ENCODE measurements at regions not wholly inside any gene's neighbourhood (a gene's known extent, or its start where the extent isn't known, plus 50 kb on each side); places are given as distances from the start of the nearest gene placed in this dataset.
"Not testable (repeated sequence)": the region's sequence is repeated elsewhere in the genome, so short reads cannot be mapped to it uniquely, and the experiment has no call there.

- ATAC-seq = peak; percentile 65
- Histone ChIP-seq H3K36me3 (ENCODE audit: low read depth) (no peaks in the 10 kb centered on the region), H3K4me3 (no peak overlapping the region), H3K9me3 (no peaks in the 10 kb centered on the region), H3K4me1 (ENCODE audit: low read depth) (no peaks in the 10 kb centered on the region)
- intact Hi-C loops (cut with DNase I, micrococcal nuclease) = no loop called here
- TF ChIP-seq, protein P1, sequence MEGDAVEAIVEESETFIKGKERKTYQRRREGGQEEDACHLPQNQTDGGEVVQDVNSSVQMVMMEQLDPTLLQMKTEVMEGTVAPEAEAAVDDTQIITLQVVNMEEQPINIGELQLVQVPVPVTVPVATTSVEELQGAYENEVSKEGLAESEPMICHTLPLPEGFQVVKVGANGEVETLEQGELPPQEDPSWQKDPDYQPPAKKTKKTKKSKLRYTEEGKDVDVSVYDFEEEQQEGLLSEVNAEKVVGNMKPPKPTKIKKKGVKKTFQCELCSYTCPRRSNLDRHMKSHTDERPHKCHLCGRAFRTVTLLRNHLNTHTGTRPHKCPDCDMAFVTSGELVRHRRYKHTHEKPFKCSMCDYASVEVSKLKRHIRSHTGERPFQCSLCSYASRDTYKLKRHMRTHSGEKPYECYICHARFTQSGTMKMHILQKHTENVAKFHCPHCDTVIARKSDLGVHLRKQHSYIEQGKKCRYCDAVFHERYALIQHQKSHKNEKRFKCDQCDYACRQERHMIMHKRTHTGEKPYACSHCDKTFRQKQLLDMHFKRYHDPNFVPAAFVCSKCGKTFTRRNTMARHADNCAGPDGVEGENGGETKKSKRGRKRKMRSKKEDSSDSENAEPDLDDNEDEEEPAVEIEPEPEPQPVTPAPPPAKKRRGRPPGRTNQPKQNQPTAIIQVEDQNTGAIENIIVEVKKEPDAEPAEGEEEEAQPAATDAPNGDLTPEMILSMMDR (IDR thresholded peaks at IDR 0.05) = peak; percentile 42
- DNase-seq = peak in 2 of 3 donors; percentile 31 to 73
Measured at GRCh38 chr22:26835929-26836528, 178.6 kb downstream of the MIAT start.

DNA sequence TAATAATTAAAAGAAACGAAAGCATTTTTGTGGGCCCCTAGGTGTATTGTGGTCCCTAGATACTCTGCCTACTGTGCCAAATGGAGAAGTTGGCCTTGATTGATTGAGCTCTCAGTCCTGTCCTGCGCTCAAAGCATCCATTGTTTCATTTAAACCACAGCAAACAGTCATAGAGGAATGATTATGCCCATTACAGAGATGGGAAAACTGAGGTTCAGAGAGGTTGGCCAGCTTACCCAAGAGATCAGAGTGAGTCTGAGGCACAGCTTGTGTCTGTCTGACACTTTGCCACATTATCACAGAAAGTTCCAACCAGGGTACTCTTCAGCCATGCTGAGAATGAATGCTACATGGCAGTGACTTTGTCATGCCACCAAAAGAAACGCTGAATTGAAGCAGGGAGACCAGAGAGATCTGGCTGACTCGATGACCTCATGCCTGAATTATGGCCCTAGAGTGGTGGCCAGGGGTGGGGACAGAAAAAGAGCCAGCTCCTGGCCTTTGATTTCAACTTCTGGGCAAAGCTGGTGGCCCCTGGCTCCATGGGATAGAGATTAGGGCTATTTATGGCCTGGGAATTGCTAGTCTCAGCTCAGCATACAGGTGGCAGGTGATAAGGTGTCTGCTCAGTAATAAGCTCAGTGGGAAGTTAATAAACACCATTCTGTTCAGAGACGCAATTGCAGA lies 180.5 kb downstream of the MIAT start:
- Histone ChIP-seq H3K9me3 (no peaks in the 10 kb centered on the region), H3K36me3 (ENCODE audit: low read depth) (no peaks in the 10 kb centered on the region), H3K4me1 (ENCODE audit: low read depth) (no peaks in the 10 kb centered on the region), H3K4me3 (no peak overlapping the region)
- DNase-seq (no peak), ATAC-seq (peak; percentile 30)
- TF ChIP-seq, protein P1 (IDR thresholded peaks at IDR 0.05) = no peak
- intact Hi-C loops (cut with DNase I, micrococcal nuclease) = no loop called here

DNA sequence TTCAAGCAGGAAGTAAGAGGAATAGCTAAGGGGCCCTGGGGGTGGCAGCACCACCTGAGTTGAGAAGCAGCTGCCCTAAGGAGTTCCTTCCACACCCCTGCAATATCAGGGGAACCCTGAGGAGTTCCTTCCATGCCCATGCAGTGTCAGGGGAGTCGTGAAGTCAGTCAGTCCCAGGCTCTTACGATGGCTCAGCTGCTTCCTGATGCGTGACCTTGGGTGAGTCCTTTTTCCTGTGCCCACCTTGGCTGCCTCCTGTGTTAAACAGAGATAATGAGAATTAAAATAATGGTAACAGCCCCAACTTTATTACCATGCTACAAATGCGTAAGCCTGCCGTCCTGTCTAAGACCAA lies 181.1 kb downstream of the MIAT start:
- Histone ChIP-seq H3K36me3 (ENCODE audit: low read depth) (no peaks in the 10 kb centered on the region), H3K4me1 (ENCODE audit: low read depth) (no peaks in the 10 kb centered on the region), H3K9me3 (no peaks in the 10 kb centered on the region), H3K4me3 (no peak overlapping the region)
- DNase-seq = no peak
- intact Hi-C loops (cut with DNase I, micrococcal nuclease) = no loop called here
- TF ChIP-seq, protein P1 (IDR thresholded peaks at IDR 0.05) = no peak
- no peak for ATAC-seq

- no peaks in the 10 kb centered on the region for H3K4me1 ChIP-seq (ENCODE audit: low read depth)
- H3K36me3 ChIP-seq (ENCODE audit: low read depth) = no peaks in the 10 kb centered on the region
- DNase-seq (no peak), ATAC-seq (no peak)
- H3K4me3 ChIP-seq = no peak overlapping the region
- TF ChIP-seq, protein P1 (IDR thresholded peaks at IDR 0.05) = no peak
- intact Hi-C loops (cut with DNase I, micrococcal nuclease) = no loop called here
- H3K9me3 ChIP-seq = no peaks in the 10 kb centered on the region
Measured at GRCh38 chr22:26839216-26839615, 181.8 kb downstream of the MIAT start.

DNA sequence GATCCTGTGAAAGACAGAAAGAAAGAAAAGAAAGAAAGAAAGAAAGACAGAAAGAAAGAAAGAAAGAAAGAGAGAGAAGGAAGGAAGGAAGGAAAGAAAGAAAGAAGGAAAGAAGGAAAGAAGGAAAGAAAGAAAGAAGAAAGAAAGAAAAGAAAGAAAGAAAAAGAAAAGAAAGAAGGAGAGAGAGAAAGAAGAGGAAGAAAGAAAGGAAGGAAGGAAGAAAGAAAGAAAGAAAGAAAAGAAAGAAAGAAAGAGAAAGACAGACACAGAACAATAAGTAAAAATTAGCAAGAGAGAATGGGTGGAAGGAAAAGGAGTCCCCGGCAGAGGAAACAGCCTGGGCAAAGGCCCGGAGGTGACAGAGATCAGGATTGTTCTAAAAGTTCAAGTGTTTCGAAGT lies 183.4 kb downstream of the MIAT start:
- H3K4me3 ChIP-seq; ATAC-seq; H3K36me3 ChIP-seq (ENCODE audit: low read depth); H3K4me1 ChIP-seq (ENCODE audit: low read depth); H3K9me3 ChIP-seq; intact Hi-C loops (cut with DNase I, micrococcal nuclease); DNase-seq: not testable (repeated sequence)

GRCh38 chr22:26842103-26842502 lies 184.7 kb downstream of the MIAT start:
- TF ChIP-seq, protein P1 (IDR thresholded peaks at IDR 0.05) = no peak

More at GRCh38 chr22:26842103-26842502, 184.7 kb downstream of the MIAT start:
- intact Hi-C loops (cut with DNase I, micrococcal nuclease) = no loop called here
- DNase-seq (no peak), ATAC-seq (no peak)
- H3K4me1 ChIP-seq (ENCODE audit: low read depth) = no peaks in the 10 kb centered on the region
- no peak overlapping the region for H3K4me3 ChIP-seq
- no peaks in the 10 kb centered on the region for H3K36me3 ChIP-seq (ENCODE audit: low read depth)
- H3K9me3 ChIP-seq = no peaks in the 10 kb centered on the region
